SK-N-SH treated with all-trans-retinoic acid at 6 μM for 48 hours (cell line): ENCODE measurements at regions not wholly inside any gene's neighbourhood (a gene's known extent, or its start where the extent isn't known, plus 50 kb on each side); places are given as distances from the start of the nearest gene placed in this dataset.
"Not testable (repeated sequence)": the region's sequence is repeated elsewhere in the genome, so short reads cannot be mapped to it uniquely, and the experiment has no call there.

Source experiments
- ATAC-seq: fragments of 200-7000 bp; cut with Tn5 transposase; 3 replicates; pipeline ENCODE4 v1.9.1; 2020; ENCODE audit warnings: mild to moderate bottlenecking, moderate library complexity
- ARNTL ChIP-seq: fragments of 450-650 bp; formaldehyde crosslinking; IDR thresholded peaks from 2 replicates; pipeline ENCODE4 v1.5.0; 2020; ENCODE audit warnings: low read depth, mild to moderate bottlenecking, moderate library complexity, borderline replicate concordance
- BACH2 ChIP-seq: fragments of 250-450 bp; sonication (Bioruptor Pico); IDR thresholded peaks from 2 replicates; pipeline ENCODE4 v1.9.0; 2021; ENCODE audit warnings: mild to moderate bottlenecking, borderline replicate concordance
- CSDC2 ChIP-seq: fragments of 250-450 bp; sonication (Bioruptor Pico); IDR thresholded peaks from 2 replicates; pipeline ENCODE4 v1.5.0; 2020; ENCODE audit warnings: mild to moderate bottlenecking, moderate library complexity
- ESRRG ChIP-seq: fragments of 250-450 bp; sonication (Bioruptor Pico); IDR thresholded peaks from 2 replicates; pipeline ENCODE4 v1.6.1; 2021; ENCODE audit warnings: mild to moderate bottlenecking
- GLIS3 ChIP-seq: fragments of 250-450 bp; sonication (Bioruptor Pico); IDR thresholded peaks from 2 replicates; pipeline ENCODE4 v1.5.0; 2020; ENCODE audit warnings: mild to moderate bottlenecking, moderate library complexity
- OSR1 ChIP-seq: fragments of 250-450 bp; sonication (Bioruptor Pico); IDR thresholded peaks from 2 replicates; pipeline ENCODE4 v1.8.0; 2022; ENCODE audit warnings: moderate library complexity, mild to moderate bottlenecking, inconsistent platforms
- PPARA ChIP-seq: fragments of 250-450 bp; sonication (Bioruptor Pico); IDR thresholded peaks from 2 replicates; pipeline ENCODE4 v1.5.0; 2020; ENCODE audit warnings: mild to moderate bottlenecking, borderline replicate concordance
- RARB ChIP-seq: fragments of 250-450 bp; sonication (Bioruptor Pico); IDR thresholded peaks from 2 replicates; pipeline ENCODE4 v1.8.0; 2021; ENCODE audit warnings: mild to moderate bottlenecking, moderate library complexity
- SNAI2 ChIP-seq: fragments of 250-450 bp; sonication (Bioruptor Pico); IDR thresholded peaks from 2 replicates; pipeline ENCODE4 v1.5.0; 2020; ENCODE audit warnings: mild to moderate bottlenecking, moderate library complexity
- TCF4 ChIP-seq: fragments of 250-450 bp; sonication (Bioruptor Pico); IDR thresholded peaks from 2 replicates; pipeline ENCODE4 v1.8.0; 2021; ENCODE audit warnings: mild to moderate bottlenecking, moderate library complexity, borderline replicate concordance
- TOX ChIP-seq: fragments of 250-450 bp; sonication (Bioruptor Pico); IDR thresholded peaks from 2 replicates; pipeline ENCODE4 v1.8.0; 2021; ENCODE audit warnings: mild to moderate bottlenecking, moderate library complexity, borderline replicate concordance
- ZFP3 ChIP-seq: fragments of 250-450 bp; sonication (Bioruptor Pico); IDR thresholded peaks from 2 replicates; pipeline ENCODE4 v1.5.0; 2020; ENCODE audit warnings: mild to moderate bottlenecking, moderate library complexity
- ZFP30 ChIP-seq: fragments of 450-650 bp; formaldehyde crosslinking; IDR thresholded peaks from 2 replicates; pipeline ENCODE4 v1.5.0; 2022; ENCODE audit warnings: mild to moderate bottlenecking, moderate library complexity
- ZNF565 ChIP-seq: fragments of 450-650 bp; formaldehyde crosslinking; conservative IDR thresholded peaks from 2 replicates; pipeline ENCODE4 v1.5.0; 2020; ENCODE audit warnings: low read depth, mild to moderate bottlenecking, moderate library complexity
- ZNF70 ChIP-seq: fragments of 450-650 bp; formaldehyde crosslinking; IDR thresholded peaks from 2 replicates; pipeline ENCODE4 v1.5.0; 2020; ENCODE audit warnings: mild to moderate bottlenecking, moderate library complexity
- ZNF8 ChIP-seq: fragments of 450-650 bp; formaldehyde crosslinking; IDR thresholded peaks from 2 replicates; pipeline ENCODE4 v1.5.0; 2020; ENCODE audit warnings: mild to moderate bottlenecking, moderate library complexity
- TF ChIP-seq, protein P1 (sequence below): fragments of 250-450 bp; sonication (Bioruptor Pico); IDR thresholded peaks from 2 replicates; pipeline ENCODE4 v1.8.0; 2021; ENCODE audit warnings: low read depth, mild to moderate bottlenecking, moderate library complexity, borderline replicate concordance
- TF ChIP-seq, protein P2 (sequence below): fragments of 250-450 bp; sonication (Bioruptor Pico); IDR thresholded peaks from 2 replicates; pipeline ENCODE4 v1.8.0; 2020; ENCODE audit warnings: mild to moderate bottlenecking, moderate library complexity, borderline replicate concordance
- TF ChIP-seq, protein P3 (sequence below): fragments of 250-450 bp; sonication (Bioruptor Pico); IDR thresholded peaks from 2 replicates; pipeline ENCODE4 v1.5.0; 2020; ENCODE audit warnings: mild to moderate bottlenecking, moderate library complexity
- TF ChIP-seq, protein P4 (sequence below): fragments of 250-450 bp; sonication (Bioruptor Pico); IDR thresholded peaks from 2 replicates; pipeline ENCODE4 v1.5.1; 2020; ENCODE audit warnings: low read depth, mild to moderate bottlenecking, moderate library complexity

DNA sequence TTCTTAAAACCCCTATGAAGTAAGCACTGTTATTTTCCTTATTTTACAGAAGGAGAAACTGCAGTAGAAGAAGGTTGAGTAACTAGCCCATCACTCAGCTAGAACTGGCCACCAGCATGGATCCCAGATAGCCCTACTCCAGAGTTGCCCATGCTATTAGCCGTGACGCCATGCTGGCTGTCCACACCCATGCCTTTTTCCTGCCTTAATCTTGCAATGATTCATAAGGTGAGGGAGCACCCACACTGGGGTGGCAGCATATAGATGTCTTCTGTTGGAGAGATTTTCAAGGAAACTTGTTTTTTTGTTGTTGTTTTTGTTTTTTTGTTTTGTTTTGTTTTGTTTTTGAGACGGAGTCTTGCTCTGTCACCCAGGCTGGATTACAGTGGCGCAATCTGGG lies 204.1 kb upstream of the HAAO start (continued):
- TF ChIP-seq, protein P1, sequence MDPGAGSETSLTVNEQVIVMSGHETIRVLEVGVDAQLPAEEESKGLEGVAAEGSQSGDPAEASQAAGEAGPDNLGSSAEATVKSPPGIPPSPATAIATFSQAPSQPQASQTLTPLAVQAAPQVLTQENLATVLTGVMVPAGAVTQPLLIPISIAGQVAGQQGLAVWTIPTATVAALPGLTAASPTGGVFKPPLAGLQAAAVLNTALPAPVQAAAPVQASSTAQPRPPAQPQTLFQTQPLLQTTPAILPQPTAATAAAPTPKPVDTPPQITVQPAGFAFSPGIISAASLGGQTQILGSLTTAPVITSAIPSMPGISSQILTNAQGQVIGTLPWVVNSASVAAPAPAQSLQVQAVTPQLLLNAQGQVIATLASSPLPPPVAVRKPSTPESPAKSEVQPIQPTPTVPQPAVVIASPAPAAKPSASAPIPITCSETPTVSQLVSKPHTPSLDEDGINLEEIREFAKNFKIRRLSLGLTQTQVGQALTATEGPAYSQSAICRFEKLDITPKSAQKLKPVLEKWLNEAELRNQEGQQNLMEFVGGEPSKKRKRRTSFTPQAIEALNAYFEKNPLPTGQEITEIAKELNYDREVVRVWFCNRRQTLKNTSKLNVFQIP (CRISPR knock-in tag): no peak
- no peak for TF ChIP-seq ESRRG (CRISPR knock-in tag)

DNA sequence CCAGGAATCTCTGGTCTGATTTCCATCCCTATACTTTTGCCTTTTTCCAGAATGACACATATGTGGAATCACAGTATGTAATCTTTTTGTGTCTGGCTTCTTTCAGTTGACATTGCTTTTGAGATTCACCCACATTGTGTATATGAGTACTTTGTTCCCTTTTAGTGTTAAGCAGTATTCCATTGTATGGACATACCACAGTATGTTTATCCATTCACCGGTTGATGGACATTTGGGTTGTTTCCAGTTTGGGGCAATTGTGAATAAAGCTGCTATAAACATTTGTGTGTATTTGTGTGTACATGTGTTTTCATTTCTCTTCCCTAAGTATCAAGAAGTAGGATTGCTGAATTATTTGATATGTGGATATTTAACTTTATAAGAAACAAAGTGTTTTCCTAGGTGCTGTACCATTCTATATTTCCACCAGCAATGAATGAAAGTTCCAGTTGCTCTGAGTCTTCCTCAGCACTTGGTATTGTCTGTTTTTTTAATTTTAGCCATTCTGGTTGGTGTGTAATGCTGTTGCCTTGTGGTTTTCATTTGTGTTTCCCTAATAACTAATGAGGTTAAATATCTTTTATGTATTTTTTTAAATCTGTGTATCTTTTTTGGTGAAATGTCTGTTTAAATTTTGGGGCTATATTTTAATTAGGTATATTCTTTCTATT lies 203.5 kb upstream of the HAAO start:
- ATAC-seq: no peak
- peak; percentile 98 for TF ChIP-seq ZNF8 (CRISPR knock-in tag)
- TF ChIP-seq, protein P2, sequence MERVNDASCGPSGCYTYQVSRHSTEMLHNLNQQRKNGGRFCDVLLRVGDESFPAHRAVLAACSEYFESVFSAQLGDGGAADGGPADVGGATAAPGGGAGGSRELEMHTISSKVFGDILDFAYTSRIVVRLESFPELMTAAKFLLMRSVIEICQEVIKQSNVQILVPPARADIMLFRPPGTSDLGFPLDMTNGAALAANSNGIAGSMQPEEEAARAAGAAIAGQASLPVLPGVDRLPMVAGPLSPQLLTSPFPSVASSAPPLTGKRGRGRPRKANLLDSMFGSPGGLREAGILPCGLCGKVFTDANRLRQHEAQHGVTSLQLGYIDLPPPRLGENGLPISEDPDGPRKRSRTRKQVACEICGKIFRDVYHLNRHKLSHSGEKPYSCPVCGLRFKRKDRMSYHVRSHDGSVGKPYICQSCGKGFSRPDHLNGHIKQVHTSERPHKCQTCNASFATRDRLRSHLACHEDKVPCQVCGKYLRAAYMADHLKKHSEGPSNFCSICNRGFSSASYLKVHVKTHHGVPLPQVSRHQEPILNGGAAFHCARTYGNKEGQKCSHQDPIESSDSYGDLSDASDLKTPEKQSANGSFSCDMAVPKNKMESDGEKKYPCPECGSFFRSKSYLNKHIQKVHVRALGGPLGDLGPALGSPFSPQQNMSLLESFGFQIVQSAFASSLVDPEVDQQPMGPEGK (CRISPR knock-in tag): no peak
- no peak for TF ChIP-seq SNAI2 (CRISPR knock-in tag)

DNA sequence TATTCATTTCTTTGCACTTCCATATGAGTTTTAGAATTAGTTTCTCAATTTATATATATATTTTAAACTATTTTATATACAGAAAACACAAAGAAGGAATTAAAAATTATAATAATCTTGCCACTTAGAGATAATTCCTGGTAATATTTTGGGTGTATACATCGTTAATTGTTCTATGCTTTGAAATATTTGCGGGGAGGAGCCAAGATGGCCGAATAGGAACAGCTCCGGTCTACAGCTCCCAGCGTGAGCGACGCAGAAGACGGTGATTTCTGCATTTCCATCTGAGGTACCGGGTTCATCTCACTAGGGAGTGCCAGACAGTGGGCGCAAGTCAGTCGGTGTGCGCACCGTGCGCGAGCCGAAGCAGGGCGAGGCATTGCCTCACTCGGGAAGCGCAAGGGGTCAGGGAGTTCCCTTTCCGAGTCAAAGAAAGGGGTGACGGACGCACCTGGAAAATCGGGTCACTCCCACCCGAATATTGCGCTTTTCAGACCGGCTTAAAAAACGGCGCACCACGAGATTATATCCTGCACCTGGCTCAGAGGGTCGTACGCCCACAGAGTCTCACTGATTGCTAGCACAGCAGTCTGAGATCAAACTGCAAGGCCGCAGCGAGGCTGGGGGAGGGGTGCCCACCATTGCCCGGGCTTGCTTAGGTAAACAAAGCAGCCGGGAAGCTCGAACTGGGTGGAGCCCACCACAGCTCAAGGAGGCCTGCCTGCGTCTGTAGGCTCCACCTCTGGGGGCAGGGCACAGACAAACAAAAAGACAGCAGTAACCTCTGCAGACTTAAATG lies 197.1 kb upstream of the HAAO start:
- ATAC-seq: not testable (repeated sequence)

DNA sequence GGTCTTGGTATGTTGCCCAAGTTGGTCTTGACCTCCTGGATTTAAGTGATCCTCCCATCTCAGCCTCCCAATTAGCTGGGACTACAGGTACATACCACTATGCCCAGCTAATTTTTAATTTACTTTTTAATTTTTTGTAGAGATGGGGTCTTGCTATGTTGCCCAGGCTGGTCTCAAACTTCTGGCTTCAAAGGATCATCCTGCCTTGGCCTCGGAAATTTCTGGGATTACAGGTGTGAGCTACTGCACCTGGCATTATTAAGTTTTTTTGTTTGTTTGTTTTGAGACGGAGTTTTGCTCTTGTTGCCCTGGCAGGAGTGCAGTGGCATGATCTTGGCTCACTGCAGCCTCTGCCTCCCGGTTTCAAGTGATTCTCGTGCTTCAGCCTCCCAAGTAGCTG lies 195.7 kb upstream of the HAAO start:
- not testable (repeated sequence) for ATAC-seq

DNA sequence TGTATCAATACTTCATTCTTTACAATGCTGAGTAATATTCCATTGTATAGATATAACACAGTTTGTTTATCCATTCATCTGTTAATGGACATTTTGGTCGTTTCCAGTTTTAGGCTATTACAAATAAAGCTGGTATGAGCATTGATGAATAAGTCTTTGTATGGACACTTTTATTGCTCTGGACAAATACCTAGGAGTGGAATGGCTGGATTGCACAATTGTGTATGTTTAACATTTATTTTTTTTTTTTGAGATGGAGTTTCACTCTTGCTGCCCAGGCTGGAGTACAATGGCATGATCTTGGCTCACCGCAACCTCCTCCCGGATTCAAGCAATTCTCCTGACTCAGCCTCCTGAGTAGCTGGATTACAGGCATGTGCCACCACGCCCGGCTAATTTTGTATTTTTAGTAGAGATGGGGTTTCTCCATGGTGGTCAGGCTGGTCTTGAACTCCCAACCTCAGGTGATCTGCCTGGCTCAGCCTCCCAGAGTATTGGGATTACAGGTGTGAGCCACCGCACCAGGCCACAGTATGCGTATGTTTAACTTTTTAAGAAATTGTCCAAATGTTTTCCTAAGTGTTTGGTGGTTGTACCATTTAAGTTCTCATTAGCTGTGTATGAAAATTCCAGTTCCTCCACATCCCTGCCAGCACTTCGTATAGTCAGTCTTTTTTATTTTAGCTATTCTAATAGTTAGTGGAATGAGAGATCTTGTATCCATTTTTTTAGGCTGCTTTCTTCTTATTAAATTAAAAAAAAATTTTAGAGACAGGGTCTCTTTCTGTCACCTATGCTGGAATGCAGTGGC lies 194.9 kb upstream of the HAAO start:
- TF ChIP-seq, protein P3, sequence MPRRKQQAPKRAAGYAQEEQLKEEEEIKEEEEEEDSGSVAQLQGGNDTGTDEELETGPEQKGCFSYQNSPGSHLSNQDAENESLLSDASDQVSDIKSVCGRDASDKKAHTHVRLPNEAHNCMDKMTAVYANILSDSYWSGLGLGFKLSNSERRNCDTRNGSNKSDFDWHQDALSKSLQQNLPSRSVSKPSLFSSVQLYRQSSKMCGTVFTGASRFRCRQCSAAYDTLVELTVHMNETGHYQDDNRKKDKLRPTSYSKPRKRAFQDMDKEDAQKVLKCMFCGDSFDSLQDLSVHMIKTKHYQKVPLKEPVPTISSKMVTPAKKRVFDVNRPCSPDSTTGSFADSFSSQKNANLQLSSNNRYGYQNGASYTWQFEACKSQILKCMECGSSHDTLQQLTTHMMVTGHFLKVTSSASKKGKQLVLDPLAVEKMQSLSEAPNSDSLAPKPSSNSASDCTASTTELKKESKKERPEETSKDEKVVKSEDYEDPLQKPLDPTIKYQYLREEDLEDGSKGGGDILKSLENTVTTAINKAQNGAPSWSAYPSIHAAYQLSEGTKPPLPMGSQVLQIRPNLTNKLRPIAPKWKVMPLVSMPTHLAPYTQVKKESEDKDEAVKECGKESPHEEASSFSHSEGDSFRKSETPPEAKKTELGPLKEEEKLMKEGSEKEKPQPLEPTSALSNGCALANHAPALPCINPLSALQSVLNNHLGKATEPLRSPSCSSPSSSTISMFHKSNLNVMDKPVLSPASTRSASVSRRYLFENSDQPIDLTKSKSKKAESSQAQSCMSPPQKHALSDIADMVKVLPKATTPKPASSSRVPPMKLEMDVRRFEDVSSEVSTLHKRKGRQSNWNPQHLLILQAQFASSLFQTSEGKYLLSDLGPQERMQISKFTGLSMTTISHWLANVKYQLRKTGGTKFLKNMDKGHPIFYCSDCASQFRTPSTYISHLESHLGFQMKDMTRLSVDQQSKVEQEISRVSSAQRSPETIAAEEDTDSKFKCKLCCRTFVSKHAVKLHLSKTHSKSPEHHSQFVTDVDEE (CRISPR knock-in tag): no peak
- TF ChIP-seq ARNTL (CRISPR knock-in tag) (no peak), ZFP3 (CRISPR knock-in tag) (no peak), ZNF565 (no peak), BACH2 (CRISPR knock-in tag) (no peak), SNAI2 (CRISPR knock-in tag) (no peak), ZFP30 (CRISPR knock-in tag) (no peak), CSDC2 (CRISPR knock-in tag) (no peak), ZNF70 (CRISPR knock-in tag) (no peak), TOX (CRISPR knock-in tag) (no peak), ESRRG (CRISPR knock-in tag) (no peak), PPARA (CRISPR knock-in tag) (no peak), OSR1 (no peak), TCF4 (CRISPR knock-in tag) (no peak), GLIS3 (CRISPR knock-in tag) (no peak), RARB (CRISPR knock-in tag) (no peak)
- TF ChIP-seq, protein P4, sequence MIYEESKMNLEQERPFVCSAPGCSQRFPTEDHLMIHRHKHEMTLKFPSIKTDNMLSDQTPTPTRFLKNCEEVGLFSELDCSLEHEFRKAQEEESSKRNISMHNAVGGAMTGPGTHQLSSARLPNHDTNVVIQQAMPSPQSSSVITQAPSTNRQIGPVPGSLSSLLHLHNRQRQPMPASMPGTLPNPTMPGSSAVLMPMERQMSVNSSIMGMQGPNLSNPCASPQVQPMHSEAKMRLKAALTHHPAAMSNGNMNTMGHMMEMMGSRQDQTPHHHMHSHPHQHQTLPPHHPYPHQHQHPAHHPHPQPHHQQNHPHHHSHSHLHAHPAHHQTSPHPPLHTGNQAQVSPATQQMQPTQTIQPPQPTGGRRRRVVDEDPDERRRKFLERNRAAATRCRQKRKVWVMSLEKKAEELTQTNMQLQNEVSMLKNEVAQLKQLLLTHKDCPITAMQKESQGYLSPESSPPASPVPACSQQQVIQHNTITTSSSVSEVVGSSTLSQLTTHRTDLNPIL (CRISPR knock-in tag): no peak
- TF ChIP-seq, protein P2 (CRISPR knock-in tag): no peak
- TF ChIP-seq, protein P1 (CRISPR knock-in tag): no peak
- ATAC-seq: no peak
